ENCODE measurements at regions not wholly inside any gene's neighbourhood (a gene's known extent, or its start where the extent isn't known, plus 50 kb on each side); places are given as distances from the start of the nearest gene placed in this dataset.

DNA sequence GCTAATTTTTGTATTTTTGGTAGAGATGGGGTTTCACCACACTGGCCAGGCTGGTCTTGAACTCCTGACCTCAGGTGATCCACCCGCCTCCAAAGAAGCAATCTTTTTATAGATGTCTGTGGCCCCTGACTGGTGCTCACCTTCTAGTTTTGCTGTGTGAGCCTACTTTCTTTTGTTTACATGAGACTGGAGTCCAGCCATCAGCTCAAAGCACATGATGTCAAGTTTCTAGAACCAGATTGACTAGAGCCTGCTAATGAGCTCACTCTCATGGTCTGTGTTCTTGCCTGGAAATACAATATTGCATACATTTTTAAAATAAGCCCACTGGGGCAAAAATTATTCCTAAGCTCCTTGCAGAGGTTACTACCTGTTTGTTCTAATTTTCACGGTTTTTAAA lies 102.9 kb upstream of the PIK3R1 start:
- TF ChIP-seq, protein P1, sequence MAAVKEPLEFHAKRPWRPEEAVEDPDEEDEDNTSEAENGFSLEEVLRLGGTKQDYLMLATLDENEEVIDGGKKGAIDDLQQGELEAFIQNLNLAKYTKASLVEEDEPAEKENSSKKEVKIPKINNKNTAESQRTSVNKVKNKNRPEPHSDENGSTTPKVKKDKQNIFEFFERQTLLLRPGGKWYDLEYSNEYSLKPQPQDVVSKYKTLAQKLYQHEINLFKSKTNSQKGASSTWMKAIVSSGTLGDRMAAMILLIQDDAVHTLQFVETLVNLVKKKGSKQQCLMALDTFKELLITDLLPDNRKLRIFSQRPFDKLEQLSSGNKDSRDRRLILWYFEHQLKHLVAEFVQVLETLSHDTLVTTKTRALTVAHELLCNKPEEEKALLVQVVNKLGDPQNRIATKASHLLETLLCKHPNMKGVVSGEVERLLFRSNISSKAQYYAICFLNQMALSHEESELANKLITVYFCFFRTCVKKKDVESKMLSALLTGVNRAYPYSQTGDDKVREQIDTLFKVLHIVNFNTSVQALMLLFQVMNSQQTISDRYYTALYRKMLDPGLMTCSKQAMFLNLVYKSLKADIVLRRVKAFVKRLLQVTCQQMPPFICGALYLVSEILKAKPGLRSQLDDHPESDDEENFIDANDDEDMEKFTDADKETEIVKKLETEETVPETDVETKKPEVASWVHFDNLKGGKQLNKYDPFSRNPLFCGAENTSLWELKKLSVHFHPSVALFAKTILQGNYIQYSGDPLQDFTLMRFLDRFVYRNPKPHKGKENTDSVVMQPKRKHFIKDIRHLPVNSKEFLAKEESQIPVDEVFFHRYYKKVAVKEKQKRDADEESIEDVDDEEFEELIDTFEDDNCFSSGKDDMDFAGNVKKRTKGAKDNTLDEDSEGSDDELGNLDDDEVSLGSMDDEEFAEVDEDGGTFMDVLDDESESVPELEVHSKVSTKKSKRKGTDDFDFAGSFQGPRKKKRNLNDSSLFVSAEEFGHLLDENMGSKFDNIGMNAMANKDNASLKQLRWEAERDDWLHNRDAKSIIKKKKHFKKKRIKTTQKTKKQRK (IDR thresholded peaks at IDR 0.05; ENCODE audit: low read depth, low read length), result no peak
- TF ChIP-seq PML (IDR thresholded peaks at IDR 0.05; ENCODE audit: low read length) (no peak), ZNF24 (IDR thresholded peaks at IDR 0.05) (no peak), POLR2AphosphoS2 (IDR thresholded peaks at IDR 0.05; ENCODE audit: low read depth, low read length) (no peak), YBX1 (IDR thresholded peaks at IDR 0.05) (no peak), CEBPB (IDR thresholded peaks at IDR 0.05; ENCODE audit: borderline replicate concordance in 1 of 2, low read depth in 2 of 2, low read length in 2 of 2) (no peak), KDM1A (IDR thresholded peaks at IDR 0.05; ENCODE audit: borderline replicate concordance) (no peak)
- TF ChIP-seq, protein P2, sequence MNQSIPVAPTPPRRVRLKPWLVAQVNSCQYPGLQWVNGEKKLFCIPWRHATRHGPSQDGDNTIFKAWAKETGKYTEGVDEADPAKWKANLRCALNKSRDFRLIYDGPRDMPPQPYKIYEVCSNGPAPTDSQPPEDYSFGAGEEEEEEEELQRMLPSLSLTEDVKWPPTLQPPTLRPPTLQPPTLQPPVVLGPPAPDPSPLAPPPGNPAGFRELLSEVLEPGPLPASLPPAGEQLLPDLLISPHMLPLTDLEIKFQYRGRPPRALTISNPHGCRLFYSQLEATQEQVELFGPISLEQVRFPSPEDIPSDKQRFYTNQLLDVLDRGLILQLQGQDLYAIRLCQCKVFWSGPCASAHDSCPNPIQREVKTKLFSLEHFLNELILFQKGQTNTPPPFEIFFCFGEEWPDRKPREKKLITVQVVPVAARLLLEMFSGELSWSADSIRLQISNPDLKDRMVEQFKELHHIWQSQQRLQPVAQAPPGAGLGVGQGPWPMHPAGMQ (IDR thresholded peaks at IDR 0.05; ENCODE audit: borderline replicate concordance), result no peak
- TF ChIP-seq, protein P3, sequence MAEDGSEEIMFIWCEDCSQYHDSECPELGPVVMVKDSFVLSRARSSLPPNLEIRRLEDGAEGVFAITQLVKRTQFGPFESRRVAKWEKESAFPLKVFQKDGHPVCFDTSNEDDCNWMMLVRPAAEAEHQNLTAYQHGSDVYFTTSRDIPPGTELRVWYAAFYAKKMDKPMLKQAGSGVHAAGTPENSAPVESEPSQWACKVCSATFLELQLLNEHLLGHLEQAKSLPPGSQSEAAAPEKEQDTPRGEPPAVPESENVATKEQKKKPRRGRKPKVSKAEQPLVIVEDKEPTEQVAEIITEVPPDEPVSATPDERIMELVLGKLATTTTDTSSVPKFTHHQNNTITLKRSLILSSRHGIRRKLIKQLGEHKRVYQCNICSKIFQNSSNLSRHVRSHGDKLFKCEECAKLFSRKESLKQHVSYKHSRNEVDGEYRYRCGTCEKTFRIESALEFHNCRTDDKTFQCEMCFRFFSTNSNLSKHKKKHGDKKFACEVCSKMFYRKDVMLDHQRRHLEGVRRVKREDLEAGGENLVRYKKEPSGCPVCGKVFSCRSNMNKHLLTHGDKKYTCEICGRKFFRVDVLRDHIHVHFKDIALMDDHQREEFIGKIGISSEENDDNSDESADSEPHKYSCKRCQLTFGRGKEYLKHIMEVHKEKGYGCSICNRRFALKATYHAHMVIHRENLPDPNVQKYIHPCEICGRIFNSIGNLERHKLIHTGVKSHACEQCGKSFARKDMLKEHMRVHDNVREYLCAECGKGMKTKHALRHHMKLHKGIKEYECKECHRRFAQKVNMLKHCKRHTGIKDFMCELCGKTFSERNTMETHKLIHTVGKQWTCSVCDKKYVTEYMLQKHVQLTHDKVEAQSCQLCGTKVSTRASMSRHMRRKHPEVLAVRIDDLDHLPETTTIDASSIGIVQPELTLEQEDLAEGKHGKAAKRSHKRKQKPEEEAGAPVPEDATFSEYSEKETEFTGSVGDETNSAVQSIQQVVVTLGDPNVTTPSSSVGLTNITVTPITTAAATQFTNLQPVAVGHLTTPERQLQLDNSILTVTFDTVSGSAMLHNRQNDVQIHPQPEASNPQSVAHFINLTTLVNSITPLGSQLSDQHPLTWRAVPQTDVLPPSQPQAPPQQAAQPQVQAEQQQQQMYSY (CRISPR knock-in tag; IDR thresholded peaks at IDR 0.05), result no peak
- Histone ChIP-seq H3K9ac (ENCODE audit: control insufficient read depth, insufficient read depth, low read length) (no peak overlapping the region), H3K4me3 (no peak overlapping the region), H3K36me3 (ENCODE audit: control insufficient read depth in 2 of 2, insufficient read depth in 2 of 2, low read length in 1 of 2) (no peaks in the 10 kb centered on the region), H3K4me1 (ENCODE audit: control insufficient read depth, insufficient read depth, low read length) (no peaks in the 10 kb centered on the region; the same call in 1 of the 2 replicates), H4K20me1 (ENCODE audit: control insufficient read depth, insufficient read depth) (no peaks in the 10 kb centered on the region), H3K27me3 (replicated peaks in 1 of 2; ENCODE audit: control insufficient read depth in 2 of 2, insufficient read depth in 2 of 2, low read length in 1 of 2) (no peaks in the 10 kb centered on the region), H3K4me2 (ENCODE audit: control insufficient read depth, insufficient read depth) (no peak overlapping the region), H3K9me3 (replicated peaks; ENCODE audit: control insufficient read depth, insufficient read depth, low read length) (no peaks in the 10 kb centered on the region), H2AFZ (ENCODE audit: control insufficient read depth, low read depth, low read length) (no peak overlapping the region), H3K27ac (ENCODE audit: control insufficient read depth, insufficient read depth) (no peak overlapping the region), H3K79me2 (ENCODE audit: control insufficient read depth, insufficient read depth, low read length) (no peaks in the 10 kb centered on the region)
- CTCF ChIA-PET, result interaction anchor here (1.3 kb wide), 1 partner anchor 9 kb away, joined by 3 read pairs; no protein-coding TSS in a partner anchor
- no peak for DNase-seq (ENCODE audit: low read depth, low spot score)
- intact Hi-C loops (cut with micrococcal nuclease; ENCODE audit: unreplicated experiment), result no loop called here
- SMC1A ChIA-PET (ENCODE audit: uncharacterized antibody, unreplicated experiment), result interaction anchor here (1.0 to 1.5 kb wide), 2 partner anchors 10 to 39 kb away, joined by 3 read pairs; no protein-coding TSS in a partner anchor
- in situ Hi-C loops (cut with MboI), result no loop called here
- POLR2A ChIA-PET, result no interaction called here
- ATAC-seq, result no peak
- WGBS (ENCODE audit: insufficient coverage, insufficient replicate concordance, low lambda C conversion rate, missing lambda C conversion rate), result 50% methylated on average over 2 of the region's 2 CpGs
- FAIRE-seq, result no peak
- RAD21 ChIA-PET (ENCODE audit: unreplicated experiment), result interaction anchor here (1.0 kb wide), 1 partner anchor 135 kb away, joined by 4 read pairs; no protein-coding TSS in a partner anchor
- BruUV-seq (replicated peaks), result no TSS peak
